GM12874 (cell line): ENCODE measurements at regions not wholly inside any gene's neighbourhood (a gene's known extent, or its start where the extent isn't known, plus 50 kb on each side); places are given as distances from the start of the nearest gene placed in this dataset.

Source experiments
- TF ChIP-seq, protein P1 (sequence below): IDR thresholded peaks from 2 replicates; pipeline ENCODE4 v1.5.1; 2011; ENCODE audit warnings: low read depth, mild to moderate bottlenecking, control low read depth, low read length, moderate library complexity; ENCODE audit not compliant: insufficient read depth

DNA sequence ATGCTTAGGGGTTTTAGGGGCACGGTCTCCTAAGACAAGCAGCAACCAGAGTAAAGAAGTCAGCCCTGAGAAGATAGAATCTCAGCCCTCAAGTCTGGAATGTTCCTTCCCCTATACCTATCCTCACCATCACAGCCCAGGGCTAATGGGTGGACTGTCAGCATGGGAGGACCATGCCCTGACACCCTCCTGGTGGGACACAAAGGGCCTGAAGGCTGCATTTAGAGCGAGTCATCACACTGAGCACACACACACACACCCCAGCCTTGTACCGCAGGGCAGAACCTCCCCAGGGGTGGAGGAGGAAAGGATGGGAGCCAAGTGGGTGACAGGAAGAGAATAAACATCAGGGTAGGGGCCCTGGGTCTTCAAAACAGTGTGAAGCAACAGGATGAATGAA lies 174.8 kb upstream of the SERP2 start:
- TF ChIP-seq, protein P1, sequence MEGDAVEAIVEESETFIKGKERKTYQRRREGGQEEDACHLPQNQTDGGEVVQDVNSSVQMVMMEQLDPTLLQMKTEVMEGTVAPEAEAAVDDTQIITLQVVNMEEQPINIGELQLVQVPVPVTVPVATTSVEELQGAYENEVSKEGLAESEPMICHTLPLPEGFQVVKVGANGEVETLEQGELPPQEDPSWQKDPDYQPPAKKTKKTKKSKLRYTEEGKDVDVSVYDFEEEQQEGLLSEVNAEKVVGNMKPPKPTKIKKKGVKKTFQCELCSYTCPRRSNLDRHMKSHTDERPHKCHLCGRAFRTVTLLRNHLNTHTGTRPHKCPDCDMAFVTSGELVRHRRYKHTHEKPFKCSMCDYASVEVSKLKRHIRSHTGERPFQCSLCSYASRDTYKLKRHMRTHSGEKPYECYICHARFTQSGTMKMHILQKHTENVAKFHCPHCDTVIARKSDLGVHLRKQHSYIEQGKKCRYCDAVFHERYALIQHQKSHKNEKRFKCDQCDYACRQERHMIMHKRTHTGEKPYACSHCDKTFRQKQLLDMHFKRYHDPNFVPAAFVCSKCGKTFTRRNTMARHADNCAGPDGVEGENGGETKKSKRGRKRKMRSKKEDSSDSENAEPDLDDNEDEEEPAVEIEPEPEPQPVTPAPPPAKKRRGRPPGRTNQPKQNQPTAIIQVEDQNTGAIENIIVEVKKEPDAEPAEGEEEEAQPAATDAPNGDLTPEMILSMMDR = no peak

DNA sequence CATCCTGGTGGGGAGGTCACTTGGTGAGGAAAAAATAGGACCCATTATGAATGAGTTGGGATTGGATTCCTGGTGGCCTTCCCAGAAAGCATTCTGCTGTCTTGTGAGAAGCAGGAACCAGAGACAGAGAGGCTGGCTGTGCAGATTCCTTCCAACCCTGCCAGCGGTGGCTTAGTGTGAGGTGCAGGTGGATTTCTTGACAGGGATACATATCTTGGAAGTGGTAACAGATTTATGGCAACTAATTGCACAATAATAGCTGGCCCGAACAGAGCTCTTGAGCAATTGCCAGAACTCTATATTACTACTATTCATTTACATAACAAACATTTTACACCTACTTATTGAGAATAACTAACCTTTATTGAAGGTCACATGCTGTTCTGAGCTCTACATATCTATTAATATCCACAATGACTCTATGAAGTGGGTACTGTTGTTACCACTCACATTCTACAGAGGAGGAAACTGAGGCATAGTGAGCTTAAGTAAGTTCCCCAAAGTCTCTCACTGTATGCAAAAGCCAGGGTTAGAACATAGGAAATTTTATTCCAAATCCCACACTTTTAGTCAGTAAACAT lies 173.9 kb upstream of the SERP2 start:
- TF ChIP-seq, protein P1 = no peak

DNA sequence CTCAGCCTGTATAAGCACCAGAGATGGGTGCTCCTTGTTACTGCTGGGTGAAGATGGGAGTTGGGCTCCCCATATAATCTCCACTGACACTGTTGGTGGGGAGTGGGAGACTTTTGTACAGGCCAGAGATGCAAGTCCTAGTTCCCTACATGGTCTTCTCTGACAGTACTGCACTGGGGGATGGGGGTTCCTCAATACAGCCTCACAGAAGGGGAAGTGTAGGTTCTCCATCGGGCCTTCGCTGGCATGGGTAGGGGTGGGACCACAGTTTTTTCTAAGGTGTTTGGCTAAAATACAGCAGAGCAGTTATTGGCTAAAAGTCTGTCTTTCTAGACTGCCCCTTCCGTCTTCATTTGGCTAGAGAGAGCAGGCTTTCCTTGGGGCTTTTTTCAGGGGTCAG lies 167.2 kb upstream of the SERP2 start:
- TF ChIP-seq, protein P1 = no peak

DNA sequence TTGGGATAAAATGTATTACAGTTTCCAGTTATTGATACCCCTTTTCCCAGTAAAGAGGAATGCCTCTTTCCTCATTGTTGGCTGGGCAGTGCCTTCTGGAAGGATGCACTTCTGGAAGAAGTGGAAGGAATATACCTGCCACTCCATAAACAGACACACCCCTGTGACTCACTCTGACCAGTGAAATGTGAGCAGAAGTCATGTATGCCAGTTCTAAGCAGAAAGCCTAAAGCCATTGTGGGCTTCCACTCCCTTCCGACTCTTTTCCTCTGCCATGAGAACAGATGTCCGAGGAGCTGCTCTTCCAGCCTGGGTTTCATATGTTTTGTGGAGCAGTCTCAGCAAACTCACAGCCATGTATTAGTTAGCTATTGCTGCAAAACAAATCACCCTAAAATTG lies 166.1 kb upstream of the SERP2 start:
- TF ChIP-seq, protein P1 = no peak

DNA sequence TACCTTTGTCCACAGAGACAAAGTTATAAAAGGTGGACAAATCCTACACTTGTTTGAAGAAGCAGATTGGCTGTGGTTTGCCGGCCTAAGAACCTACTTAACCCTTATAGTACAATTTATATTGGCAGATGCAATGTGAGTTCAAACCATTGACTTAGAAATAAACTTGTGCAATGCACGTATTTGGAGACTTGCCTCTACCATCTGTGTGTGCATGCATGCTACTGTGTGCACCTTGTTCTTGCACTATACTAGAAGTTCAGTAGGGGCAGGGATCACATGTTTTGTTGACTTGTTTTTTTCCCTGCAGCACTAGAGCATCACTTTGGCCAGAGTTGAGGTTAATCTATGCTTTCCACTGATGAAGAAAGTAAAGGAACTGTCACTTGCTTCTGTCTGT lies 163.1 kb upstream of the SERP2 start:
- TF ChIP-seq, protein P1 = no peak

DNA sequence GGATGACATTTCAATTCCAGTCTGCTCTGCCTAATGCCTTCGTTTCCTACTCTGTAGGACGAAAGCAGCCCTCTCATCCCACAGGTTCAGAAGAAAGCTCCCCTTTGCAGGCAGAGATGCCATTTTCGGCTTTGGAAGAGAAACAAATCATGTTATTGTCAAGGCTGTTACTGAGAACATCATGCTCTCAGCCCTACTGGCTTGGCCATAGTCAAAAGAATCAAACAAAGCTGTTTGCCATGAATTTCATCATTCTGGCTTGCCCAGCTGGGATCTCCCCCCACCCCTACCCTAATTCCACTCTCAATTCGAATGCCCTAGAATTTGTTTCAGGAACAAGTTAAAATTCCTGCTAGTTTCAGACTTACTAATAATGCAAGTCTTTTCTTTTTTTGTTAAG lies 162.3 kb upstream of the SERP2 start:
- TF ChIP-seq, protein P1 = no peak

DNA sequence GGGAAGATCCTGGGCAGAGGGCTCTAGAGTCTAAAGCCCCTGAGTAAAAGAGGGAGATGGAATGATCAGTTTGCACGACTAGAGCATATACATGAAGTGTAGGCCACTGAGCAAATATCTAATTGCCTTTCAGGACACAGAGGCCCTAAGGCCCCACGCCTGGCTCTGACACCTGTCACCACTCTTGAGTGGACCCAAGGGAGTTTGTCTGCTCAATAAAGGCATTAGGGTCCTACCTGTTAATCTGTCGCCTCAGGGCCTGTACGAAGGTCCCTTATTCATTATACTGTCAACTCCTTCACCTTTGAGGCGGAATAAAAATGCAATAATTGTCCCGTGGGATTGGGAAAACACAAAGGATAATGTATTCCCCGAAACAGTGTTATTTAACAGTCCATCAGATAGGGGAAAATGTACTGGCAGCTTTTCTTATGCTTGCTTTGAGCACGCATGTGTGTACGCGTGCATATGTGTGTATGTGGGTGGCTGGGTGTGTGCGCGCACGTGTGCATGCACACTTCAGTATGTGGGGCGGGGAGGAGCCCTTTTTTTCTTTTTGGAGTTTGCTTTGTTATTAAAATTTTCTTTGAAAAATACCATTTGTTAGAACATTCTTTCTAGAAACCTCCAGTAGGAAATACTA lies 161.8 kb upstream of the SERP2 start:
- TF ChIP-seq, protein P1 = no peak
